ENCODE measurements at regions not wholly inside any gene's neighbourhood (a gene's known extent, or its start where the extent isn't known, plus 50 kb on each side); places are given as distances from the start of the nearest gene placed in this dataset.

DNA sequence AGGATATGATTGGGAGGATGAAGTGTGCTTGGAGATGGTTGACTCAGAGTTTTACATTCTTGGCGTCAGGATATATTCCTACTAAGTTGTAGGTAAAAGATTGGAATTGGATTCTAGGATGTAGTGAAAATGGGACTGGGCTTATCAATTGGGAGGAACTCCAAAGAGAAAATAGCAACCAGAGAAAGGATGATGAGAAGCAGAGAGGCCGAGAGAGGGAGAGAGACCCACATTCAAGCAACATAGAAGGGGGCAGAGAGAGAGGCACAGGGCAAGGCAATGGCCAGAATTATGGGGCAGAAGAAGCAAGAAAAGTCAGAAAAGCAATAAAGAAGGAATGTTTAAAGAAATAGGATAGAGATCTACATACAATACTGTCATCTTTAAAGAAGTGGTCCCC, 217.9 kb upstream of the ACTBL2 start:
- Histone ChIP-seq H3K9me2 (ENCODE audit: low read depth, low read length) (no peaks in the 10 kb centered on the region), H4K20me1 (ENCODE audit: insufficient read depth, low read length) (no peaks in the 10 kb centered on the region), H3F3A (ENCODE audit: insufficient read depth, low read length) (no peaks in the 10 kb centered on the region), H3K9me3 (ENCODE audit: low read length) (no peaks in the 10 kb centered on the region), H3K36me3 (ENCODE audit: insufficient read depth, low read length) (no peaks in the 10 kb centered on the region), H3K27me3 (ENCODE audit: insufficient read depth, low read length) (no peaks in the 10 kb centered on the region), H3K79me2 (ENCODE audit: insufficient read depth, low read length) (no peaks in the 10 kb centered on the region), H3K27ac (ENCODE audit: low read depth, low read length, poor library complexity, severe bottlenecking) (no peak overlapping the region), H3K9ac (ENCODE audit: low read length) (no peak overlapping the region), H2AFZ (ENCODE audit: low read length) (no peak overlapping the region), H3K4me1 (ENCODE audit: insufficient read depth, low read length, severe bottlenecking) (no peaks in the 10 kb centered on the region), H3K4me2 (ENCODE audit: low read length) (no peak overlapping the region), H3K4me3 (ENCODE audit: low read depth, low read length, poor library complexity, severe bottlenecking) (no peak overlapping the region)
- TF ChIP-seq, protein P1, sequence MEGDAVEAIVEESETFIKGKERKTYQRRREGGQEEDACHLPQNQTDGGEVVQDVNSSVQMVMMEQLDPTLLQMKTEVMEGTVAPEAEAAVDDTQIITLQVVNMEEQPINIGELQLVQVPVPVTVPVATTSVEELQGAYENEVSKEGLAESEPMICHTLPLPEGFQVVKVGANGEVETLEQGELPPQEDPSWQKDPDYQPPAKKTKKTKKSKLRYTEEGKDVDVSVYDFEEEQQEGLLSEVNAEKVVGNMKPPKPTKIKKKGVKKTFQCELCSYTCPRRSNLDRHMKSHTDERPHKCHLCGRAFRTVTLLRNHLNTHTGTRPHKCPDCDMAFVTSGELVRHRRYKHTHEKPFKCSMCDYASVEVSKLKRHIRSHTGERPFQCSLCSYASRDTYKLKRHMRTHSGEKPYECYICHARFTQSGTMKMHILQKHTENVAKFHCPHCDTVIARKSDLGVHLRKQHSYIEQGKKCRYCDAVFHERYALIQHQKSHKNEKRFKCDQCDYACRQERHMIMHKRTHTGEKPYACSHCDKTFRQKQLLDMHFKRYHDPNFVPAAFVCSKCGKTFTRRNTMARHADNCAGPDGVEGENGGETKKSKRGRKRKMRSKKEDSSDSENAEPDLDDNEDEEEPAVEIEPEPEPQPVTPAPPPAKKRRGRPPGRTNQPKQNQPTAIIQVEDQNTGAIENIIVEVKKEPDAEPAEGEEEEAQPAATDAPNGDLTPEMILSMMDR (IDR thresholded peaks at IDR 0.05; ENCODE audit: low read length) = no peak
- no peak for TF ChIP-seq EZH2 (IDR thresholded peaks at IDR 0.05; ENCODE audit: borderline replicate concordance, low read length)

DNA sequence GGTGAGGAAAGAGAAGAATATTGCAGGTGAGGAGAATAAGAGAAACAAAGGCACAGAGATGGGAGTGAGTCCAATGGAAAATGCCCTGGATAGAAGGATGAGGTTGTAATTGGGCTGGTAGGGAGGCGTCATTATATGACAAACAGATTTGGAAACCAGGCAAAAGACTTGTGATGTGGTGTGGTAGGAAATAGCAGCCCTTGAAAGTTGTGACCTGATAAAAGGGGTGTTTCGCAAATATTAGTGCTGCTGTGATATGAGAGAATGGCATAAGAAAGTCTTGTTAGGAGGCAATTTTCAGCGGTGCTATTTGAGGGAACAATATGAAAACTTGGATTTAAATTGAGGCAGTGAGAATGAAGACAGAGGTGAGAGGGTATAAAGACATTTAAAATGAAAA, 217.5 kb upstream of the ACTBL2 start:
- TF ChIP-seq, protein P1 (IDR thresholded peaks at IDR 0.05; ENCODE audit: low read length) = no peak
- no peak for TF ChIP-seq EZH2 (IDR thresholded peaks at IDR 0.05; ENCODE audit: borderline replicate concordance, low read length)
- Histone ChIP-seq H3K9ac (ENCODE audit: low read length) (no peak overlapping the region), H3K4me3 (ENCODE audit: low read depth, low read length, poor library complexity, severe bottlenecking) (no peak overlapping the region), H3K4me2 (ENCODE audit: low read length) (no peak overlapping the region), H2AFZ (ENCODE audit: low read length) (no peak overlapping the region), H4K20me1 (ENCODE audit: insufficient read depth, low read length) (no peaks in the 10 kb centered on the region), H3K79me2 (ENCODE audit: insufficient read depth, low read length) (no peaks in the 10 kb centered on the region), H3K9me3 (ENCODE audit: low read length) (no peaks in the 10 kb centered on the region), H3K27me3 (ENCODE audit: insufficient read depth, low read length) (no peaks in the 10 kb centered on the region), H3F3A (ENCODE audit: insufficient read depth, low read length) (no peaks in the 10 kb centered on the region), H3K4me1 (ENCODE audit: insufficient read depth, low read length, severe bottlenecking) (no peaks in the 10 kb centered on the region), H3K27ac (ENCODE audit: low read depth, low read length, poor library complexity, severe bottlenecking) (no peak overlapping the region), H3K9me2 (ENCODE audit: low read depth, low read length) (no peaks in the 10 kb centered on the region), H3K36me3 (ENCODE audit: insufficient read depth, low read length) (no peaks in the 10 kb centered on the region)

DNA sequence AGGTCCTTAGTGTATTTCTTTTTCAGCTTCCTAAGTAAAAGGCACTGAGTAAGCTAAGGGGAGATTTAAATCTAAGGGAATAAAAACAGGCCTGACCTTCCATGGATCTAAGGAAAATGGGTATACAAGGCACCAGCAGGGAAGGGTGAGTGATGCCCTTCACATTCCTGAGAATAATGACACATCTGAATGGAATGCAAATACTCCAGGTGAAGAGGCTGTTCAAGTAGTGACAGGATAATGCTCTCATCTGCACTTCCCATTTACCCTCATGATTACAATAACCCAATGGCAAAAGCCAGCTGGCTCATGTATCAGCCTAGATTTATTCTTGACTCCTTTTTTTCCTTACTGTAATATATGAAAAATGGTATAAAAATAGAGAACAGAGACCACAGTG, 216.2 kb upstream of the ACTBL2 start:
- Histone ChIP-seq H3K79me2 (ENCODE audit: insufficient read depth, low read length) (no peaks in the 10 kb centered on the region), H4K20me1 (ENCODE audit: insufficient read depth, low read length) (no peaks in the 10 kb centered on the region), H3K4me3 (ENCODE audit: low read depth, low read length, poor library complexity, severe bottlenecking) (no peak overlapping the region), H3K27me3 (ENCODE audit: insufficient read depth, low read length) (no peaks in the 10 kb centered on the region), H3F3A (ENCODE audit: insufficient read depth, low read length) (no peaks in the 10 kb centered on the region), H3K4me1 (ENCODE audit: insufficient read depth, low read length, severe bottlenecking) (no peaks in the 10 kb centered on the region), H3K27ac (ENCODE audit: low read depth, low read length, poor library complexity, severe bottlenecking) (no peak overlapping the region), H3K4me2 (ENCODE audit: low read length) (no peak overlapping the region), H2AFZ (ENCODE audit: low read length) (no peak overlapping the region), H3K9ac (ENCODE audit: low read length) (no peak overlapping the region), H3K9me2 (ENCODE audit: low read depth, low read length) (no peaks in the 10 kb centered on the region), H3K36me3 (ENCODE audit: insufficient read depth, low read length) (no peaks in the 10 kb centered on the region), H3K9me3 (ENCODE audit: low read length) (no peaks in the 10 kb centered on the region)
- TF ChIP-seq, protein P1 (IDR thresholded peaks at IDR 0.05; ENCODE audit: low read length) = no peak
- TF ChIP-seq EZH2 (IDR thresholded peaks at IDR 0.05; ENCODE audit: borderline replicate concordance, low read length) = no peak
